ENCODE measurements at regions not wholly inside any gene's neighbourhood (a gene's known extent, or its start where the extent isn't known, plus 50 kb on each side); places are given as distances from the start of the nearest gene placed in this dataset.

DNA sequence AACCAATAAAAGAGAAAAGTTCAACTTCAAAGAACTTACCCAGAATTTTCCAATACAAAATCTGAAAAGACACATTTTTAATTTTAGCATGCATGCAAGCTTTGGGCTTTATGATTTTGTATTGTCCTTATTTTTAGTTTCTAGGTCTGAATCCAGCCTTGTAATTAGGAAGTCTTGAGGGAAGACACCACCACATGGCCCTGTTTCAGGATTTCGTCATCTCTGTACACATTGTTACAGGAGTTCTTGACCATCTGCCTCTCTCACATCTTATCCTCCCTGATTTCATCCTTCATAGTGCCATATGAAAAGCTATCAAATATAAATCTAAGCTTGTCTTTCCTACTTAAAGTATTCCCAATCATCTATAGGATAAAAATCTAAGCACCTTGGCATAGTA lies 176.1 kb downstream of the TXNL1 start:
- Histone ChIP-seq H3K27me3 (ENCODE audit: control insufficient read depth, insufficient read depth) (no peaks in the 10 kb centered on the region), H3K9me3 (ENCODE audit: control insufficient read depth, low read length) (peaks cover 4% of the 10 kb centered on the region), H3K4me1 (ENCODE audit: control insufficient read depth, insufficient read depth, low read length) (no peaks in the 10 kb centered on the region), H3K4me3 (ENCODE audit: low read length) (no peak overlapping the region), H3K27ac (ENCODE audit: low read length) (no peak overlapping the region)
- ATAC-seq (no peak), DNase-seq (no peak)
- WGBS, result 100% methylated on average over 1 of the region's 1 CpG
- intact Hi-C loops (cut with DNase I), result no loop called here

DNA sequence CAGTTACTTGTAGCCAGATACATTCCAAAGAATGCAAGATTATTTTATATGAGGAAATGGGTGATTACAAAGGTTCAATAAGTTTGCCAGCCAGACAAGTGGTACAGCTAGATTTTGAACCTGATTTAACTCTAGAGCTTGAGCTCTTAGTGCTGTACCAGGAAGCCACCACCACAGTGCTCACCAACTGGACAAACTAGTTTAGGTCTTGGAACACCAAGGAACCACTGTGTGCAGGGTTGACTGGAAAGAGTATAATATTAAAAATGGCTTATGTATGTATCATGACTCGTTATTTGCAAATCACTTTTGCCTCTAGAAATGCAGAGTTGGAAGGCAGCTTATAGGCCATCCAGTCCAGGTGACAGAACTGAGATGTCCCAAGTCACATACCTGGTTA lies 177.2 kb downstream of the TXNL1 start:
- Histone ChIP-seq H3K4me1 (ENCODE audit: control insufficient read depth, insufficient read depth, low read length) (no peaks in the 10 kb centered on the region), H3K27ac (ENCODE audit: low read length) (no peak overlapping the region), H3K27me3 (ENCODE audit: control insufficient read depth, insufficient read depth) (no peaks in the 10 kb centered on the region), H3K9me3 (ENCODE audit: control insufficient read depth, low read length) (peaks cover 4% of the 10 kb centered on the region), H3K4me3 (ENCODE audit: low read length) (no peak overlapping the region)
- WGBS, result 96% methylated on average over 1 of the region's 1 CpG
- intact Hi-C loops (cut with DNase I), result no loop called here
- no peak for ATAC-seq
- no peak for DNase-seq

DNA sequence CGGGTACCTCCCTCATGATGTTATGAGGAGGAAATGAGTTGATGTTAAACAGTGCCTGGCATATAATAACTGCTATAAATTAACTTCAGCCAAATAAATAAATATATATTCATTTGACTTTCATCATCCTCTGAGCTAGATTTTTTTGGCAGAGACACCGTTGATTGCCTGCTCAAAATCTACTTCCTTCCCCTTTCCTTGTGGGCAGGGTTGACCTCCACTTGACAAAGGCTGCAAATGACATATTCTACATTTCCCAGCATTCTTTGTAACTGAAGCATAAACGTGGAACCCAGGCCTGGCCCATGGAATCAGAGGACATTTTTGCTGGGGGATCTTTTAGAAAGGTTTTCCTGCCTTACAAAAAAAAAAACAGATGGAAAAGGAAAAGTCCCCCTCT lies 177.8 kb downstream of the TXNL1 start:
- no peaks in the 10 kb centered on the region for H3K4me1 ChIP-seq (ENCODE audit: control insufficient read depth, insufficient read depth, low read length)
- H3K4me3 ChIP-seq (ENCODE audit: low read length), result no peak overlapping the region
- no peaks in the 10 kb centered on the region for H3K27me3 ChIP-seq (ENCODE audit: control insufficient read depth, insufficient read depth)
- DNase-seq (no peak), ATAC-seq (no peak)
- no peak overlapping the region for H3K27ac ChIP-seq (ENCODE audit: low read length)
- WGBS, result 50% methylated on average over 3 of the region's 3 CpGs
- intact Hi-C loops (cut with DNase I), result no loop called here
- peaks cover 4% of the 10 kb centered on the region for H3K9me3 ChIP-seq (ENCODE audit: control insufficient read depth, low read length)

DNA sequence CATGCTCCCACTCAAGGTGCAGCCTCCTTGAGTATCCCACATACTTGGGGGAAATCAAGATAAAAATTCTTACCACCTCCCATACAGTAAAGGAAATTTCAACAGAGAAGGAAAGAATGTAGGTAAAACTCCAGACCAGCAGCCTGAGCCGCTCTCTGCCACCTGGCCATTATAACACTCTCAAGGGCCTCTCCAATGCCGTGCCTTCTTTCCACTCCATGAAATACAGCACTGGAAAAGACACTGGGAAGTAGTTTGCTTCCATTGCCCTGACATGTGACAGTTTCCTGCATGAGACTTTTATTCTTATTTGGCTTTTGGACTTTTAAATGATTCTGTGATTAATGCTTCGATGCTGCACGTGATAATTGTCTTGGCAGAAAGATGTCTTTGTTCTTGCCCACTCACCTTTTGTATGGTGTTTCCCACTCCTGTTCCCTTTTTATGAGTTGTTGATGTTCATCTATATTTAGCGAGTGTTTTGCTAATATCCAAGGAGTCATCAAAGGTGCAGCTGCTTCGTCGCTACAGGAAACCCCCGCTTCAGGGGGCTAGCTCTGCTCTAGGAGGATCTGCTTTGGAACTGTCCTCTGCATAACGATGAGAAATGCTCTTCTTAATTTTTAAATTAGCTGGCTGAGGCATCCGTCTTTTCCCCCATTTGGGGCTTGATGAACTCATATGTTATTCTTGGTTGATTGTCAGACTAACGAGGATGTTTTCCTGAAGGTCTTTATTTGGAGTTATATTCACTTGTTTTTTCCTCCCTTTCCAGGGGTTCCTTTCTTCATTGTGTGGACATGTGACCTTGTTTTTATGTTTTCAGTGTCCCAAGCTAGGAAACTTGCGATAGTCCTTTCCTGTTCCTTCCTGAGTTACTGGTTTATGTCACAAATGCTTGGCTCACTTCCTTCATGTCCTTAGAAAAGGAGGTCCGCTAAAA lies 179.4 kb downstream of the TXNL1 start:
- DNase-seq, result no peak
- peak; percentile 45 to 80 for ATAC-seq
- no peaks in the 10 kb centered on the region for H3K9me3 ChIP-seq (ENCODE audit: control insufficient read depth, low read length)
- WGBS, result 41% methylated on average over 13 of the region's 13 CpGs
- no peaks in the 10 kb centered on the region for H3K4me1 ChIP-seq (ENCODE audit: control insufficient read depth, insufficient read depth, low read length)
- peak overlapping the region; percentile 24 for H3K27ac ChIP-seq (ENCODE audit: low read length)
- no peaks in the 10 kb centered on the region for H3K27me3 ChIP-seq (ENCODE audit: control insufficient read depth, insufficient read depth)
- H3K4me3 ChIP-seq (ENCODE audit: low read length), result no peak overlapping the region
- intact Hi-C loops (cut with DNase I), result no loop called here

DNA sequence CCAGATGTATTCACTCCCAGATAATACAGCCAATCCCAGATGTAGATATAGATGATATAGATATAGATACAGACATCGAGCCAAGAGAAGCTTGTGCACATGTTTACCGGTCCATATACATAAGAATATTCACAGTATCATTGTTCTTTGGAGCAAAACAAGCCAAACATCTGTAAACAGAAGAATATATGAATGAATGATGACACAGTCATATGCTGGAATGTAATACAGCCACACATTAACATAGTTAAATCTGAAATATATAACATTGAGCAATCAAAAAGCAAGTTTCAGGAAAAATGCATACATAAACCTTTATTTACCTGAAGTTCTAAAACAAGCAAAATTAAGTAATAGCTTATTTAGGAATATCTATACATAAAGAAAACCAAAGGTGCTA lies 182.5 kb downstream of the TXNL1 start:
- intact Hi-C loops (cut with DNase I), result no loop called here
- DNase-seq (no peak), ATAC-seq (no peak)
- no peaks in the 10 kb centered on the region for H3K4me1 ChIP-seq (ENCODE audit: control insufficient read depth, insufficient read depth, low read length)
- H3K27ac ChIP-seq (ENCODE audit: low read length), result no peak overlapping the region
- WGBS, result 93% methylated on average over 2 of the region's 2 CpGs
- no peaks in the 10 kb centered on the region for H3K27me3 ChIP-seq (ENCODE audit: control insufficient read depth, insufficient read depth)
- H3K4me3 ChIP-seq (ENCODE audit: low read length), result no peak overlapping the region
- no peaks in the 10 kb centered on the region for H3K9me3 ChIP-seq (ENCODE audit: control insufficient read depth, low read length)

DNA sequence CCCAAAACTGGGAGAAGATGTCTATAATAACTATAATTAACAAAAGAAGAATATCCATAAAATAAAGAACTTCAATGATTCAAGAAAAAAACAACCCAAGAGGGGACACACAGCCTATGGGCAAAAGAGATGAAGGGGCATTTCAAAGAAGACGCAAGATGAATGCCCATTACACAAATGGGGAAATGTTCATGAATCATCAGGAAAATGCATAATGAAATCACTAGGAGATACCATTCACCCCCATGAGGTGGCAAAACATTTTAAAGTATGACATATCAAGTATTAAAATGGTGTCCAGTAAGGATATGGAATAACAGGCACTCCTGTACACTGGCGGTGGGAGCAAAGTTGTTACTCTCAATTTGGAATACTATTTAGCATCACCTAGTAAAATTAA lies 183.3 kb downstream of the TXNL1 start:
- no peak for ATAC-seq
- no peak overlapping the region for H3K4me3 ChIP-seq (ENCODE audit: low read length)

DNA sequence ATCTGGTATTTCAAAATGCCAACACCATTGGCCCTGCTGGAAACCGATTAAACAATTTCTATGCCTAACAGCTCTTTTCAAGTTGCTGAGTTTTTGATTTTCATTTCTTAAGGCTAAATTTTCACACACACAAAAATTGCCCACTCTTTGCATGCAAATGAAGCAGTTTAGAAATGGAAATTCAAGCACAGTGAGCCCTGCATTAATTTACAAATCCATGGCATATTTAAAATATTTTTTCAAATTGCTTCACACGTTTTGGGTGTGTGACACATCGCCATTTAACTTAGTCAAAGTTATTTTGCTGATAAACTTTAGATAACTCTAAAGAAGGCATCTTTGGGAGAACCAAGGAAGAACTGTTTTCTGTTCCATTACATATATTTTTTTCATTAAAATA lies 184.8 kb downstream of the TXNL1 start:
- H3K27ac ChIP-seq (ENCODE audit: low read length), result no peak overlapping the region
- no peaks in the 10 kb centered on the region for H3K27me3 ChIP-seq (ENCODE audit: control insufficient read depth, insufficient read depth)
- no peak overlapping the region for H3K4me3 ChIP-seq (ENCODE audit: low read length)
- intact Hi-C loops (cut with DNase I), result no loop called here
- ATAC-seq (no peak), DNase-seq (no peak)
- WGBS, result 77% methylated on average over 3 of the region's 3 CpGs
- no peaks in the 10 kb centered on the region for H3K4me1 ChIP-seq (ENCODE audit: control insufficient read depth, insufficient read depth, low read length)
- H3K9me3 ChIP-seq (ENCODE audit: control insufficient read depth, low read length), result no peaks in the 10 kb centered on the region

More for the DNA sequence above, 183.3 kb downstream of the TXNL1 start:
- Histone ChIP-seq H3K27ac (ENCODE audit: low read length) (no peak overlapping the region), H3K9me3 (ENCODE audit: control insufficient read depth, low read length) (no peaks in the 10 kb centered on the region), H3K27me3 (ENCODE audit: control insufficient read depth, insufficient read depth) (no peaks in the 10 kb centered on the region), H3K4me1 (ENCODE audit: control insufficient read depth, insufficient read depth, low read length) (no peaks in the 10 kb centered on the region)
- 98% methylated on average over 2 of the region's 2 CpGs for WGBS
- no peak for DNase-seq
- intact Hi-C loops (cut with DNase I), result no loop called here

DNA sequence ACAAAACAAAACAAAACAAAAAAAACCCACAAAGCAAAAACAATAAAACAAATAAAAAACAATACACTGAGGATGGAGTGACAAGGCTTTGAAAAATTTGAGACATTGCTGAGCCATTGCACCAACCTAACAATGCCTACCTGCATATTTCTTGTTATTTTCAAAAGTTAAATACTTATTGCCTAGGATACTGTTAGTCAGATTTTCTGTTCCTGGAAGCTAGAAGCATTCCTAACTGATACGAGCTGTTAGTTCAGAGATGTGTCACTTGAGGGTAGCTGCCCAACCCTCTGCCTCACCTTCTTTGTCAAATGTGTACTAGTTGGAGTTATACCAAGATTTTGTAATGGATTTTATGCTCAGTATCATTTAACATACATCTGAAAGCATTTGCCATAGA lies 187.2 kb downstream of the TXNL1 start:
- no peak overlapping the region for H3K4me3 ChIP-seq (ENCODE audit: low read length)
- H3K27me3 ChIP-seq (ENCODE audit: control insufficient read depth, insufficient read depth), result no peaks in the 10 kb centered on the region
- 81% methylated on average over 1 of the region's 1 CpG for WGBS
- H3K9me3 ChIP-seq (ENCODE audit: control insufficient read depth, low read length), result no peaks in the 10 kb centered on the region
- no peak overlapping the region for H3K27ac ChIP-seq (ENCODE audit: low read length)
- intact Hi-C loops (cut with DNase I), result no loop called here
- H3K4me1 ChIP-seq (ENCODE audit: control insufficient read depth, insufficient read depth, low read length), result no peaks in the 10 kb centered on the region
- DNase-seq (no peak), ATAC-seq (no peak)

DNA sequence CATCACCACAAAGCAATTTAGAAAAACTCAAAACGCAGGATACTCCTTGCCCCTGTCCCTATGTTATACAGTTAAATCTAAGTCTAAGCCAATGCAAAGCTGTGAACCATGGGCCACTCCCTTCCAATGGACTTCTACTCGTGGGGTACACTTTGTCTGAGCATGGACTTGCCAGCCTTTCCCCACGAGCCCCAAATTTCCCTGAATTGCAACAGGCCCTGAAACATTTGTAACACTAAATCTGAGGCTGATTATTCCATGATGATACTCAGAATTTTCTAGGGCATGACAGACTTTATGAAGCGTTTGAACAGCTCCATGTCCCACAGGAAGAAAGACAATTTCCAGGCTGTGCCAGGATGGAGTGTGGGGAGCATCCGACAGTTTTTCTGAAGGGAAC lies 189.6 kb downstream of the TXNL1 start:
- Histone ChIP-seq H3K27me3 (ENCODE audit: control insufficient read depth, insufficient read depth) (no peaks in the 10 kb centered on the region), H3K27ac (ENCODE audit: low read length) (no peak overlapping the region), H3K9me3 (ENCODE audit: control insufficient read depth, low read length) (no peaks in the 10 kb centered on the region), H3K4me3 (ENCODE audit: low read length) (no peak overlapping the region), H3K4me1 (ENCODE audit: control insufficient read depth, insufficient read depth, low read length) (no peaks in the 10 kb centered on the region)
- ATAC-seq, result no peak
- intact Hi-C loops (cut with DNase I), result no loop called here
- no peak for DNase-seq
- 76% methylated on average over 5 of the region's 5 CpGs for WGBS

DNA sequence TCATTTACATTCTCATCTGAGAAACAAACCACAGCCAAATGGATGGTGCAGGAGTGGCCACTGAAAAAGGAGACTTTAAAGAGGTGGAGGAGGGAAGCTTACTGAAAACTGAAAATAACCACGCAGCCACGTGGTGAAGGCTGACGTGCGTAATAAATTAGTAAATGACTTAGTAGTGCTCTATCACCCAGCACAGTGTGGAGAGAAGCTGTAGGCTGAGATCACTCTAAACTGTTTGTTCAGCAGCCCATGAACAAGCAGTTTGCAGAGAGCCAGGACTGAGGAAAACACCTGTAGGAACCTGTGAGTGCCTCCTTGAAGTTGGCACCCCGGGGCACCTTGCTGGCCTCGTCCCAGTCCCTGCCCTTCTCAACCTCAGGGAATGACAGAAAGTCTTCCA lies 193.0 kb downstream of the TXNL1 start:
- ATAC-seq (no peak), DNase-seq (no peak)
- WGBS, result 90% methylated on average over 6 of the region's 6 CpGs
- intact Hi-C loops (cut with DNase I), result no loop called here
- Histone ChIP-seq H3K27ac (ENCODE audit: low read length) (no peak overlapping the region), H3K4me3 (ENCODE audit: low read length) (no peak overlapping the region), H3K27me3 (ENCODE audit: control insufficient read depth, insufficient read depth) (no peaks in the 10 kb centered on the region), H3K9me3 (ENCODE audit: control insufficient read depth, low read length) (no peaks in the 10 kb centered on the region), H3K4me1 (ENCODE audit: control insufficient read depth, insufficient read depth, low read length) (no peaks in the 10 kb centered on the region)

DNA sequence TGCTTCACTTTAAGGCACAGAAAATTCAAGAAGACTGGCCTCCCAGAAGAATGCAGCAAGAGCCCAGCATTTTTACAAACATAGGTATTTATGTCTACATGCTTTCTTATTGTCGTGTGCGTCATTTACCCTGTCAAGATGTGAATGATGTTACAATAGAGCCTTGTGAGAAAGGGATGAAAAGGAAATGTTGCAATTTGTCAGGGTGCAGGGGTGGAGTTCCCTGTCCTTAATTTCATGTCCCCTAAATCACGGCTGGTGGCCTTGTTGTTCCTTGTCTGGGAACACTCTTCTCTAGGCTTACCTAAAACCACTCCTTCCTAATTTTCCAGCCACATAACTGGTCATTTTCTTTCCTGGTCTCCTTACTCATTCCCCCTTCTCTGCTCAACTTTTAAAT lies 194.2 kb downstream of the TXNL1 start:
- 89% methylated on average over 3 of the region's 3 CpGs for WGBS
- intact Hi-C loops (cut with DNase I), result no loop called here

More for the DNA sequence above, 194.2 kb downstream of the TXNL1 start:
- H3K27ac ChIP-seq (ENCODE audit: low read length), result no peak overlapping the region
- no peak overlapping the region for H3K4me3 ChIP-seq (ENCODE audit: low read length)
- no peaks in the 10 kb centered on the region for H3K27me3 ChIP-seq (ENCODE audit: control insufficient read depth, insufficient read depth)
- peak in 1 of 3 donors; percentile 17 for DNase-seq
- no peaks in the 10 kb centered on the region for H3K4me1 ChIP-seq (ENCODE audit: control insufficient read depth, insufficient read depth, low read length)
- no peak for ATAC-seq
- no peaks in the 10 kb centered on the region for H3K9me3 ChIP-seq (ENCODE audit: control insufficient read depth, low read length)
